ENCODE measurements at regions not wholly inside any gene's neighbourhood (a gene's known extent, or its start where the extent isn't known, plus 50 kb on each side); places are given as distances from the start of the nearest gene placed in this dataset.
"Not testable (repeated sequence)": the region's sequence is repeated elsewhere in the genome, so short reads cannot be mapped to it uniquely, and the experiment has no call there.

- Histone ChIP-seq H3K27ac (ENCODE audit: insufficient read depth, low read depth, low read length, poor library complexity, severe bottlenecking) (no peak overlapping the region), H3K9me3 (ENCODE audit: control insufficient read depth, low read length) (no peaks in the 10 kb centered on the region), H3K4me3 (ENCODE audit: insufficient read depth, low read depth, low read length) (no peak overlapping the region), H3K36me3 (ENCODE audit: control insufficient read depth, insufficient read depth, low read length) (no peaks in the 10 kb centered on the region), H3K4me1 (ENCODE audit: control insufficient read depth, insufficient read depth, low read length) (no peaks in the 10 kb centered on the region), H3K27me3 (ENCODE audit: control insufficient read depth, insufficient read depth, low read length, poor library complexity, severe bottlenecking) (no peaks in the 10 kb centered on the region)
- 53 to 59% methylated on average over 4 to 5 of the region's 5 CpGs for WGBS, 2 experiments
These were observed 102.0 kb upstream of the MYRIP start for GRCh38 chr3:39707314-39707909.

GRCh38 chr3:39712413-39713048, 96.9 kb upstream of the MYRIP start:
- no peaks in the 10 kb centered on the region for H3K36me3 ChIP-seq (ENCODE audit: control insufficient read depth, insufficient read depth, low read length)
- no peaks in the 10 kb centered on the region for H3K4me1 ChIP-seq (ENCODE audit: control insufficient read depth, insufficient read depth, low read length)
- H3K9me3 ChIP-seq (ENCODE audit: control insufficient read depth, low read length), result no peaks in the 10 kb centered on the region
- 89 to 93% methylated on average over 4 of the region's 4 CpGs for WGBS, 2 experiments
- no peaks in the 10 kb centered on the region for H3K27me3 ChIP-seq (ENCODE audit: control insufficient read depth, insufficient read depth, low read length, poor library complexity, severe bottlenecking)
- H3K27ac ChIP-seq (ENCODE audit: insufficient read depth, low read depth, low read length, poor library complexity, severe bottlenecking), result no peak overlapping the region
- H3K4me3 ChIP-seq (ENCODE audit: insufficient read depth, low read depth, low read length), result no peak overlapping the region

- 94 to 96% methylated on average over 23 to 24 of the region's 24 CpGs for WGBS, 2 experiments
- H3K4me1 ChIP-seq (ENCODE audit: control insufficient read depth, insufficient read depth, low read length); H3K27me3 ChIP-seq (ENCODE audit: control insufficient read depth, insufficient read depth, low read length, poor library complexity, severe bottlenecking); H3K27ac ChIP-seq (ENCODE audit: insufficient read depth, low read depth, low read length, poor library complexity, severe bottlenecking); H3K4me3 ChIP-seq (ENCODE audit: insufficient read depth, low read depth, low read length); H3K9me3 ChIP-seq (ENCODE audit: control insufficient read depth, low read length); H3K36me3 ChIP-seq (ENCODE audit: control insufficient read depth, insufficient read depth, low read length): not testable (repeated sequence)
These were observed 96.1 kb upstream of the MYRIP start for GRCh38 chr3:39713341-39713740.

- Histone ChIP-seq H3K9me3 (ENCODE audit: control insufficient read depth, low read length) (no peaks in the 10 kb centered on the region), H3K36me3 (ENCODE audit: control insufficient read depth, insufficient read depth, low read length) (no peaks in the 10 kb centered on the region), H3K27me3 (ENCODE audit: control insufficient read depth, insufficient read depth, low read length, poor library complexity, severe bottlenecking) (no peaks in the 10 kb centered on the region), H3K4me3 (ENCODE audit: insufficient read depth, low read depth, low read length) (no peak overlapping the region), H3K27ac (ENCODE audit: insufficient read depth, low read depth, low read length, poor library complexity, severe bottlenecking) (no peak overlapping the region), H3K4me1 (ENCODE audit: control insufficient read depth, insufficient read depth, low read length) (no peaks in the 10 kb centered on the region)
- WGBS, 2 experiments, result 79 to 80% methylated on average over 3 of the region's 3 CpGs
These were observed 92.6 kb upstream of the MYRIP start for GRCh38 chr3:39716849-39717248.

- Histone ChIP-seq H3K27me3 (ENCODE audit: control insufficient read depth, insufficient read depth, low read length, poor library complexity, severe bottlenecking) (no peaks in the 10 kb centered on the region), H3K36me3 (ENCODE audit: control insufficient read depth, insufficient read depth, low read length) (no peaks in the 10 kb centered on the region), H3K4me3 (ENCODE audit: insufficient read depth, low read depth, low read length) (no peak overlapping the region), H3K4me1 (ENCODE audit: control insufficient read depth, insufficient read depth, low read length) (no peaks in the 10 kb centered on the region), H3K9me3 (ENCODE audit: control insufficient read depth, low read length) (no peaks in the 10 kb centered on the region), H3K27ac (ENCODE audit: insufficient read depth, low read depth, low read length, poor library complexity, severe bottlenecking) (no peak overlapping the region)
- 90 to 92% methylated on average over 7 of the region's 7 CpGs for WGBS, 2 experiments
These were observed 90.5 kb upstream of the MYRIP start for GRCh38 chr3:39718674-39719595.

- H3K4me1 ChIP-seq (ENCODE audit: control insufficient read depth, insufficient read depth, low read length), result no peaks in the 10 kb centered on the region
- 50 to 100% methylated on average over 1 of the region's 1 CpG for WGBS, 2 experiments
- no peak overlapping the region for H3K27ac ChIP-seq (ENCODE audit: insufficient read depth, low read depth, low read length, poor library complexity, severe bottlenecking)
- H3K36me3 ChIP-seq (ENCODE audit: control insufficient read depth, insufficient read depth, low read length), result no peaks in the 10 kb centered on the region
- no peaks in the 10 kb centered on the region for H3K9me3 ChIP-seq (ENCODE audit: control insufficient read depth, low read length)
- no peaks in the 10 kb centered on the region for H3K27me3 ChIP-seq (ENCODE audit: control insufficient read depth, insufficient read depth, low read length, poor library complexity, severe bottlenecking)
- no peak overlapping the region for H3K4me3 ChIP-seq (ENCODE audit: insufficient read depth, low read depth, low read length)
These were observed 88.3 kb upstream of the MYRIP start for GRCh38 chr3:39721076-39721475.

- no peaks in the 10 kb centered on the region for H3K9me3 ChIP-seq (ENCODE audit: control insufficient read depth, low read length)
- H3K4me3 ChIP-seq (ENCODE audit: insufficient read depth, low read depth, low read length), result no peak overlapping the region
- H3K36me3 ChIP-seq (ENCODE audit: control insufficient read depth, insufficient read depth, low read length), result no peaks in the 10 kb centered on the region
- no peaks in the 10 kb centered on the region for H3K4me1 ChIP-seq (ENCODE audit: control insufficient read depth, insufficient read depth, low read length)
- no peak overlapping the region for H3K27ac ChIP-seq (ENCODE audit: insufficient read depth, low read depth, low read length, poor library complexity, severe bottlenecking)
- 82% methylated on average over 1 of the region's 1 CpG; no CpG with 5 or more reads in 1 of the 2 experiments for WGBS, 2 experiments
- no peaks in the 10 kb centered on the region for H3K27me3 ChIP-seq (ENCODE audit: control insufficient read depth, insufficient read depth, low read length, poor library complexity, severe bottlenecking)
These were observed 85.1 kb upstream of the MYRIP start for GRCh38 chr3:39724233-39724846.

- WGBS, 2 experiments, result 88 to 100% methylated on average over 1 of the region's 1 CpG
- Histone ChIP-seq H3K4me1 (ENCODE audit: control insufficient read depth, insufficient read depth, low read length) (no peaks in the 10 kb centered on the region), H3K4me3 (ENCODE audit: insufficient read depth, low read depth, low read length) (no peak overlapping the region), H3K9me3 (ENCODE audit: control insufficient read depth, low read length) (no peaks in the 10 kb centered on the region), H3K36me3 (ENCODE audit: control insufficient read depth, insufficient read depth, low read length) (no peaks in the 10 kb centered on the region), H3K27me3 (ENCODE audit: control insufficient read depth, insufficient read depth, low read length, poor library complexity, severe bottlenecking) (no peaks in the 10 kb centered on the region), H3K27ac (ENCODE audit: insufficient read depth, low read depth, low read length, poor library complexity, severe bottlenecking) (no peak overlapping the region)
These were observed 84.1 kb upstream of the MYRIP start for GRCh38 chr3:39725321-39725720.

- H3K27ac ChIP-seq (ENCODE audit: insufficient read depth, low read depth, low read length, poor library complexity, severe bottlenecking), result no peak overlapping the region
- no peaks in the 10 kb centered on the region for H3K27me3 ChIP-seq (ENCODE audit: control insufficient read depth, insufficient read depth, low read length, poor library complexity, severe bottlenecking)
- no peaks in the 10 kb centered on the region for H3K9me3 ChIP-seq (ENCODE audit: control insufficient read depth, low read length)
- H3K4me3 ChIP-seq (ENCODE audit: insufficient read depth, low read depth, low read length), result no peak overlapping the region
- no peaks in the 10 kb centered on the region for H3K4me1 ChIP-seq (ENCODE audit: control insufficient read depth, insufficient read depth, low read length)
- 80% methylated on average over 3 of the region's 3 CpGs for WGBS, 2 experiments
- H3K36me3 ChIP-seq (ENCODE audit: control insufficient read depth, insufficient read depth, low read length), result no peaks in the 10 kb centered on the region
These were observed 82.0 kb upstream of the MYRIP start for GRCh38 chr3:39727415-39727814.

GRCh38 chr3:39733804-39734203, 75.6 kb upstream of the MYRIP start:
- Histone ChIP-seq H3K4me3 (ENCODE audit: insufficient read depth, low read depth, low read length) (no peak overlapping the region), H3K4me1 (ENCODE audit: control insufficient read depth, insufficient read depth, low read length) (no peaks in the 10 kb centered on the region), H3K36me3 (ENCODE audit: control insufficient read depth, insufficient read depth, low read length) (no peaks in the 10 kb centered on the region), H3K9me3 (ENCODE audit: control insufficient read depth, low read length) (no peaks in the 10 kb centered on the region), H3K27ac (ENCODE audit: insufficient read depth, low read depth, low read length, poor library complexity, severe bottlenecking) (no peak overlapping the region), H3K27me3 (ENCODE audit: control insufficient read depth, insufficient read depth, low read length, poor library complexity, severe bottlenecking) (no peaks in the 10 kb centered on the region)
- WGBS, 2 experiments, result 90 to 94% methylated on average over 3 of the region's 3 CpGs

Measured in ectodermal cell (in vitro differentiated cells).